ENCODE measurements at regions not wholly inside any gene's neighbourhood (a gene's known extent, or its start where the extent isn't known, plus 50 kb on each side); places are given as distances from the start of the nearest gene placed in this dataset.
"Not testable (repeated sequence)": the region's sequence is repeated elsewhere in the genome, so short reads cannot be mapped to it uniquely, and the experiment has no call there.

DNA sequence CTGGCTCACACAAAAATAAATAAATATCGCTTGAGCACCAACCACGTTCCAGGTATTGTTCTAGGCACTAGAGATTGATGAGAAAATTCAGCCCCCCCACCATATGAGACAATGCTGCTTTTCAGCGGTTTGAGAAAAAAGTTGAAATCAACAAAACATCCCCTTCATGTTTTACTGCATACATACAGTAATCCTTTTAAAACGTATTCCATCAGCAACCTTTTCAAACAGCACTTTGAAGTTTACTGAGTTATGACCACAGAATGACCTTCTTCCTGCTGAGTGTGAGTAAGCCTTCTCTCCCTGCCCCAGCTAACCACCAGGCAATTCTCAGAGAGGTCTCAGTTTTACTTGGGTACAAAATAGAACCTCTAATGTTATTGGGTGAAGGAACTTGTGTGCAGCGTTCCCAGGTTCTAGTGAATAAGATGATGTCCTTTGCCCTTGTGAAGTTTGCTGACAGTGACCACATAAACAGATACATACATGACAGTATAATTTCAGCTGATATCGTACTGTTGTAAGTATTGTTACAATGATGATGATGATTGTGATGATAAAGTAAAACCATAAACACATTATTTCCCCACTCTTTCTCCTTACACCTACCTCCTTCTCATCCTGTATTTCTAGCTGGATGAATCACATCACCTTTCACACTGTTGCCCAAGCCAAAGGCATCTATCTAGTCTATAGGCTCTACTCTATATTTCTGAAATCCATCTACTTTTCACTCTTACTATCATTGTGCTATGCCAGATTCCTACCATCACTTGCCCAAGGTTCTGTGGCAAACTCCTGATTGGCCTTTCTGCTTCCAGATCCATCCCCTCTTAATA lies 124.4 kb upstream of the KRR1 start:
- Histone ChIP-seq H3K27me3 (ENCODE audit: control insufficient read depth in 1 of 2, insufficient read depth in 2 of 2, low read length in 2 of 2) (no peaks in the 10 kb centered on the region), H3K36me3 (ENCODE audit: insufficient read depth, low read length) (no peaks in the 10 kb centered on the region), H3K4me3 (ENCODE audit: low read depth in 1 of 2, low read length in 2 of 2) (no peak overlapping the region), H3K9me3 (ENCODE audit: low read length) (no peaks in the 10 kb centered on the region), H3K9ac (ENCODE audit: low read length) (no peak overlapping the region), H3K27ac (ENCODE audit: low read depth, low read length) (no peak overlapping the region), H3K4me1 (ENCODE audit: insufficient read depth, low read length) (no peaks in the 10 kb centered on the region)

DNA sequence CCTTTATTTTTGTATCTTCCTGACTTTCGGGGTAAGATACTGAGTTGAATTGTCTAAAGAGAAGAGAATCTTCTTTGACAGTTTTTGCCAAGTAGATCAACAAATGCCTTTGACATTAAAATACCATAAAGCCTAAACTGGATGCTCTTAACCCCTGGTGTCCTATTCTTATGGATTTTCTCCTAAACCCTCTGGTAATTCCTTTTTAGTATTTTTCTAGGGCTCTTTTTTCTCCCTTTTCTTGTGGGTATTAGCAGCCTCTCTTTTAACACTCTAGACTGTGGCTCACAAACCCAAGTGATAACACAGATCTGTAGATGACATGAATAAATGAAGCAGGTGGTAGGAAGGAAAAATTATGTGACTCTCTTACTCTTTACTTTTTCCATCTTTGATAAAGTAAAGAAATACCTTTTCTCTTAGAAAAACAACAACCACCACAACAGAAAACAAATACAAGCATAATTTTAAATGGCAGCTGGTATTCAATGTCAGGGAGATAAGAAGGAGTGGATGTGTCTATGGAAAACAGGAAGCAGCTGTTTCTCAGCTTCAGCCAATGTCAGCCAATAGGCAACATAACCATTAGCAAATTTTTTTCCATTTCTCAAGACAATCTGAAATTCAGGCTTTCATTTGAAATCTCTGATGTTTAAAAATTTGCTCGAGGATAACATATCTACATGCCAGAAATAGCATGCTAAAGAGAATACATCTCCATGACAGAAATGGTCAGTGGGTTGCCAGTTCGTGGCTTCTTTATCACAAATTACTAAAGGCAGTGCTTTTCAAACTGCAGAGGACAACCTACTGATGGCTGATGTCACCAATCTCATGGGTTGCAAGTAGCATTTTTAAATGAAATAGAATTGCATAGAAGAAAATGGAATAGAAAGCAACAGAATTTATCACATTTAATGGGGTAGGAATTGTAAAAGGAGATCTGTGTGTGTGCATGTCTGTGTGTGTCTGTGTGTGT lies 123.1 kb upstream of the KRR1 start:
- no peaks in the 10 kb centered on the region for H3K4me1 ChIP-seq (ENCODE audit: insufficient read depth, low read length)
- no peaks in the 10 kb centered on the region for H3K27me3 ChIP-seq (ENCODE audit: control insufficient read depth in 1 of 2, insufficient read depth in 2 of 2, low read length in 2 of 2)
- H3K27ac ChIP-seq (ENCODE audit: low read depth, low read length) = no peak overlapping the region
- no peaks in the 10 kb centered on the region for H3K36me3 ChIP-seq (ENCODE audit: insufficient read depth, low read length)
- no peaks in the 10 kb centered on the region for H3K9me3 ChIP-seq (ENCODE audit: low read length)
- no peak overlapping the region for H3K9ac ChIP-seq (ENCODE audit: low read length)
- no peak overlapping the region for H3K4me3 ChIP-seq (ENCODE audit: low read depth in 1 of 2, low read length in 2 of 2)

GRCh38 chr12:75633789-75634188 lies 122.4 kb upstream of the KRR1 start:
- H3K9ac ChIP-seq (ENCODE audit: low read length) = no peak overlapping the region
- no peaks in the 10 kb centered on the region for H3K9me3 ChIP-seq (ENCODE audit: low read length)
- H3K4me3 ChIP-seq (ENCODE audit: low read depth in 1 of 2, low read length in 2 of 2) = no peak overlapping the region
- H3K36me3 ChIP-seq (ENCODE audit: insufficient read depth, low read length) = no peaks in the 10 kb centered on the region
- no peaks in the 10 kb centered on the region for H3K27me3 ChIP-seq (ENCODE audit: control insufficient read depth in 1 of 2, insufficient read depth in 2 of 2, low read length in 2 of 2)
- H3K4me1 ChIP-seq (ENCODE audit: insufficient read depth, low read length) = no peaks in the 10 kb centered on the region
- H3K27ac ChIP-seq (ENCODE audit: low read depth, low read length) = no peak overlapping the region

DNA sequence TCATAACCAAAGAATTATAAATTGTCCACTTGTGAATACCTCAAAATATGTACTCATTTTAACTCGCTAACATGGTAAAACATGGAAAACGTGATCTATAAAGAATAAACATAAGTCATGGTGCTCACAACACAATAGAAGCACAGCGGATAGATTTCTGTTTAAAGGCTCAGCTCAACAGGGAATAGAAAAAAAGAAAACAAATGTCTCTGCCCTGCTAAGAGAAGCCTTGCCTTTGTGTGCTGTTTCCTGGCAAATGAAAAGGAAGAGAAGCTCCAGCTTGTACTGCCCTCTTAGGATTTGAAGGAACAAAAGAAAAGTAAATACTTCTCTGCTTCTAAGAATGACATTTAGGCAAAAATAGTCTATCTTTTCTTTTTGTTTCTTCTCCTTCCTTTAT lies 121.0 kb upstream of the KRR1 start:
- Histone ChIP-seq H3K4me3 (ENCODE audit: low read depth in 1 of 2, low read length in 2 of 2) (no peak overlapping the region), H3K4me1 (ENCODE audit: insufficient read depth, low read length) (no peaks in the 10 kb centered on the region), H3K27me3 (ENCODE audit: control insufficient read depth in 1 of 2, insufficient read depth in 2 of 2, low read length in 2 of 2) (no peaks in the 10 kb centered on the region), H3K36me3 (ENCODE audit: insufficient read depth, low read length) (no peaks in the 10 kb centered on the region), H3K9ac (ENCODE audit: low read length) (no peak overlapping the region), H3K9me3 (ENCODE audit: low read length) (no peaks in the 10 kb centered on the region), H3K27ac (ENCODE audit: low read depth, low read length) (no peak overlapping the region)

DNA sequence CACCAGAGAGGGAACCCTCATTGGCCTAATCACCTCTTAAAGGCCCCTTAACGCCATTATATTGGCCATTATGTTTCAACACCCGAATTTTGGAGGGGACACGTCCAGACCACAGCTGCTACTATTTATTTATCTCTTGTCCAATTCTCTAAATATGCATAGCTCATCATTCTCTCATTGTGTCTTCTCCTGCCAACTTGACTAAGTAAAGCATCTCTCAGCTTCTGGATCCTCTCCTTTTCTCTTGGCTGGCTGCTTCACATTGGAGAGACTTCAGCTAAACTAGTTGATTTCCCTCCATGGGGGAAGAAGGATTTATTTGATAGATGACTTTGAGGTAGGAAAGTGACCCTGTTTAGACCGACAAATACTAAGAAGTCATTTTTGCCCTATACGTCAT lies 120.4 kb upstream of the KRR1 start:
- Histone ChIP-seq H3K9me3 (ENCODE audit: low read length) (no peaks in the 10 kb centered on the region), H3K27ac (ENCODE audit: low read depth, low read length) (no peak overlapping the region), H3K27me3 (ENCODE audit: control insufficient read depth in 1 of 2, insufficient read depth in 2 of 2, low read length in 2 of 2) (no peaks in the 10 kb centered on the region), H3K4me3 (ENCODE audit: low read depth in 1 of 2, low read length in 2 of 2) (no peak overlapping the region), H3K4me1 (ENCODE audit: insufficient read depth, low read length) (no peaks in the 10 kb centered on the region), H3K9ac (ENCODE audit: low read length) (no peak overlapping the region), H3K36me3 (ENCODE audit: insufficient read depth, low read length) (no peaks in the 10 kb centered on the region)

- no peak overlapping the region for H3K9ac ChIP-seq (ENCODE audit: low read length)
- H3K36me3 ChIP-seq (ENCODE audit: insufficient read depth, low read length) = no peaks in the 10 kb centered on the region
- no peak overlapping the region for H3K27ac ChIP-seq (ENCODE audit: low read depth, low read length)
- H3K27me3 ChIP-seq (ENCODE audit: control insufficient read depth in 1 of 2, insufficient read depth in 2 of 2, low read length in 2 of 2) = no peaks in the 10 kb centered on the region
- no peaks in the 10 kb centered on the region for H3K4me1 ChIP-seq (ENCODE audit: insufficient read depth, low read length)
- H3K4me3 ChIP-seq (ENCODE audit: low read depth in 1 of 2, low read length in 2 of 2) = no peak overlapping the region
- H3K9me3 ChIP-seq (ENCODE audit: low read length) = no peaks in the 10 kb centered on the region
Observed at GRCh38 chr12:75630091-75630490, 118.7 kb upstream of the KRR1 start.

GRCh38 chr12:75628916-75629315 lies 117.5 kb upstream of the KRR1 start:
- H3K27ac ChIP-seq (ENCODE audit: low read depth, low read length) = no peak overlapping the region
- no peaks in the 10 kb centered on the region for H3K27me3 ChIP-seq (ENCODE audit: control insufficient read depth in 1 of 2, insufficient read depth in 2 of 2, low read length in 2 of 2)
- no peak overlapping the region for H3K9ac ChIP-seq (ENCODE audit: low read length)
- H3K4me1 ChIP-seq (ENCODE audit: insufficient read depth, low read length) = no peaks in the 10 kb centered on the region
- no peaks in the 10 kb centered on the region for H3K9me3 ChIP-seq (ENCODE audit: low read length)
- H3K4me3 ChIP-seq (ENCODE audit: low read depth in 1 of 2, low read length in 2 of 2) = no peak overlapping the region
- H3K36me3 ChIP-seq (ENCODE audit: insufficient read depth, low read length) = no peaks in the 10 kb centered on the region

GRCh38 chr12:75628511-75628910 lies 117.1 kb upstream of the KRR1 start:
- Histone ChIP-seq H3K27ac (ENCODE audit: low read depth, low read length) (no peak overlapping the region), H3K9ac (ENCODE audit: low read length) (no peak overlapping the region), H3K36me3 (ENCODE audit: insufficient read depth, low read length) (no peaks in the 10 kb centered on the region), H3K27me3 (ENCODE audit: control insufficient read depth in 1 of 2, insufficient read depth in 2 of 2, low read length in 2 of 2) (no peaks in the 10 kb centered on the region), H3K4me1 (ENCODE audit: insufficient read depth, low read length) (no peaks in the 10 kb centered on the region), H3K9me3 (ENCODE audit: low read length) (no peaks in the 10 kb centered on the region), H3K4me3 (ENCODE audit: low read depth in 1 of 2, low read length in 2 of 2) (no peak overlapping the region)

DNA sequence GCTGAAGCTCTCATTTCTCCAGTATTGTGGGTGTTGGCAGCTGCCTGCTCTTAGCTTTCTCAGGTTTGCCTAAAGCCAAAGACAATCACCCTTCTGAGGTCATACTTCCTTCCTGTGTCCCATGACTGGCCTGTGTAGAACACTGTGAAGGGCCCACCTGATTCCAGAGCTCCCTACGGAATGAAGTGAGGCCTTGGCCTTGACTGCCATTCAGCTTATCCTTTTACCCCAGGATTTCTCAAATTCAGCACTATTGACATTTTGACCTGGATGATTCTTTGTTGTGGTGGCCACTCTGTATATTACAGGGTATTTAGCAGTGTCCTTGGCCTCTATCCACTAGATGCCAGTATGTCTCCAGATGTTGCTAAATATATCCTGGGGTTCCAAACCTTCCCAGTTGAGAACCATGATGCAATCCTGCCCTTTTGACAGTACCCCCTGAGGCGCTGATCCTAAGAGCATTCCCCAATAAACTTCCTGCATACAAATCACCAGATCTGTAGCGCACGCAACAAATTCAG lies 112.3 kb upstream of the KRR1 start:
- Histone ChIP-seq H3K27me3 (ENCODE audit: control insufficient read depth in 1 of 2, insufficient read depth in 2 of 2, low read length in 2 of 2) (no peaks in the 10 kb centered on the region), H3K9ac (ENCODE audit: low read length) (no peak overlapping the region), H3K4me3 (ENCODE audit: low read depth in 1 of 2, low read length in 2 of 2) (no peak overlapping the region), H3K27ac (ENCODE audit: low read depth, low read length) (no peak overlapping the region), H3K9me3 (ENCODE audit: low read length) (no peaks in the 10 kb centered on the region), H3K36me3 (ENCODE audit: insufficient read depth, low read length) (no peaks in the 10 kb centered on the region), H3K4me1 (ENCODE audit: insufficient read depth, low read length) (no peaks in the 10 kb centered on the region)

DNA sequence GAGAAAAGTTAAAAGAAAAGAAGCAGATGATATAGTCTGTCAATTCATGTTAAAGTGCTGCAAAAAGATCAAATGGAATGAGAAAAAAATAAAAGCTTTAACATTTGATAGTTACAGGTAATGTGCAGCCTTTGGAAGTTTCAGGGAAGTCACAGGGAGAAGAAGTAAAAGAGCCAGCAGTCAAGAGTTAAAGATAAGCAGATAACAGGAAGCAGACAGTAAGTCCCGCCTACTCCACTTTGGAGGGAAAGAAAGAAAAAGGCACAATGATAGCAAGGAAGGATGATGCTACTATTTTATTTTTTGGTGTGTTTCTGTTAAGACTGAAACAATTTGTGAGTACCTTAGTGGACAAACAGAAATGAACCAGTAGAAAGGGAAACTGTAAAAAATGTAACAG lies 111.1 kb upstream of the KRR1 start:
- Histone ChIP-seq H3K4me3 (ENCODE audit: low read depth in 1 of 2, low read length in 2 of 2) (no peak overlapping the region), H3K27ac (ENCODE audit: low read depth, low read length) (no peak overlapping the region), H3K9ac (ENCODE audit: low read length) (no peak overlapping the region), H3K36me3 (ENCODE audit: insufficient read depth, low read length) (no peaks in the 10 kb centered on the region), H3K4me1 (ENCODE audit: insufficient read depth, low read length) (no peaks in the 10 kb centered on the region), H3K27me3 (ENCODE audit: control insufficient read depth in 1 of 2, insufficient read depth in 2 of 2, low read length in 2 of 2) (no peaks in the 10 kb centered on the region), H3K9me3 (ENCODE audit: low read length) (no peaks in the 10 kb centered on the region)

DNA sequence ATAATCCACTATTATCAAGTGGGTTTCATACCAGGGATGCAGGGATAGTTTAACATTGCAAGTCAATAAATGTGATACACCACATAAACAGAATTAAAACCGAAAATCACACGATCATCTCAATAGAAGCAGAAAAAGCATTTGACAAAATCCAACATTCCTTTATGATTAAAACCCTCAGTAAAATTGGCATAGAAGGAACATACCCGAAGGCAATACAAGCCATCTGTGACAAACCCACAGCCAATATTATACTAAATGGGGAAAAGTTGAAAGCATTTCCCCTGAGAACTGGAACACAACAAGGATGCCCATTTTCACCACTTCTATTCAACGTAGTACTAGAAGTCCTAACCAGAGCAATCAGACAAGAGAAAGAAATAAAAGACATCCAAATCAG lies 103.0 kb upstream of the KRR1 start:
- H3K9ac ChIP-seq (ENCODE audit: low read length); H3K4me3 ChIP-seq (ENCODE audit: low read depth in 1 of 2, low read length in 2 of 2); H3K9me3 ChIP-seq (ENCODE audit: low read length); H3K27ac ChIP-seq (ENCODE audit: low read depth, low read length); H3K4me1 ChIP-seq (ENCODE audit: insufficient read depth, low read length); H3K36me3 ChIP-seq (ENCODE audit: insufficient read depth, low read length); H3K27me3 ChIP-seq (ENCODE audit: control insufficient read depth in 1 of 2, insufficient read depth in 2 of 2, low read length in 2 of 2): not testable (repeated sequence)
